ENCODE measurements at regions not wholly inside any gene's neighbourhood (a gene's known extent, or its start where the extent isn't known, plus 50 kb on each side); places are given as distances from the start of the nearest gene placed in this dataset.

DNA sequence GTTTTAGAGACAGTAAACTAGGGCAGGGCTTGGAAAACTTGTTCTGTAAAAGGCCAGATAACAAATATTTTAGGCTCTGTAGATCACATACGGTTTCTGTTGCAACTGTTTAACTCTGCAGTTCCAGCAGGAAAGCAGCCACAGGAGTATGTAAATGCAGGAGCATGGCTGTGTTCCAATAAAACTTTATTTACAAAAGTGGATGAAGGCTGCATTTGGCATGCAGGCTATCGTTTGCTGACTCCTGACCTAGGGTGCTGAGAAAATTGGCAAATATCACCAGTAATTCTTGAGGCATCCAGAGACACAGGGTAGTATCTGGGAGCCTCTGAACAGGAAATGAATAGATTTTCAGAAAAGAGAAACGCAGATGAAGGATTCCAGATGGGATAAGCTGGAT lies 274.0 kb downstream of the MAF start:
- no peak for DNase-seq

DNA sequence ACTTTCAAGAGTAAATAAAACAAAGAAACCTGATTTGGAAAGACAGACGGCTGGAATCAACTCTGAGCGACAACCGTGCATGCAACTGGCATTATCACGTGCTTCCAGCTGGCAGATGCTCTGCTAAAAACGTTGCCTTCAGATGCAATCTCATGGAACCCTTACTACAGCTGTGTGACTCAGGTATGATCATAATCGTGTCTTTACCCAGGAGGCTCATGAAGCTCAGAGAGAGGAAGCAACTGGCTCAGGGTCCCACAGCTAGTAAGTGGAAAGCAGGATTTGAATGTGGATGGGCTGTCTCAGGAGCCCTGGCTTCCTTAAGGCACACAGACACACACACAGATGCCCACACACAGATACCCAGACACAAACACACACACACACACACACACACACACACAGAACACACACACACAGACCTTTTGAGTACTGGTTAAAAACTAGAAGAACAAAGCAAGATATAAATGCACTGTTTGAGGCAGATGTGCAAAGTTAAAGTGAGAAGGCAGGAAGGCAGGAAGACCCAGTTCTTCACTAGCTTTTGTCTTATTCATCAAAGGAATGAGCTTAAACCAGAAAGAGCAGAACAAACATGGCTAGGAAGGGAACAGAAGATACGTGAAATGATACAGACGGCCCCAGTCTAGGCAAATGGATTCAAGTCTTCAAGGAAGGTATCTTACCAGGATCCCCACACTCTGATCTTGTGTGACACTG lies 275.2 kb downstream of the MAF start:
- DNase-seq: no peak

DNA sequence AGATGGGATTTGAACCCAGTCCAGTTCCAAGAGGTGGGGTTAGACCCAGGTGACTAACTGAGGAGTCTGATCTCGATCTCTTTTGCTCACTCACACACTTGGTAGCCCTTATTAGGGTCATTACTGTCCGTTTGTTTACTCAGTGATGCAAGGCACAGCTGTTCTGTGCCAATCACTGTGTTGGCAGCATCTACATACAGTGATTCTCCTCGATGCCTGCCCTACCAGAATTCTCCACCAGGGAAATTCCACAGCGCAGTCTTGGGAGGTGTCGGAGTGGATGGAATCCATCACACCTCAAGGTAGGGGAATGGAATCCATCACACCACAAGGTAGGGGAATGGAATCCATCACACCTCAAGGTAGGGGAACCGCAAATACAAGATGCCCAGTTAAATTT lies 279.6 kb downstream of the MAF start:
- no peak for DNase-seq

DNA sequence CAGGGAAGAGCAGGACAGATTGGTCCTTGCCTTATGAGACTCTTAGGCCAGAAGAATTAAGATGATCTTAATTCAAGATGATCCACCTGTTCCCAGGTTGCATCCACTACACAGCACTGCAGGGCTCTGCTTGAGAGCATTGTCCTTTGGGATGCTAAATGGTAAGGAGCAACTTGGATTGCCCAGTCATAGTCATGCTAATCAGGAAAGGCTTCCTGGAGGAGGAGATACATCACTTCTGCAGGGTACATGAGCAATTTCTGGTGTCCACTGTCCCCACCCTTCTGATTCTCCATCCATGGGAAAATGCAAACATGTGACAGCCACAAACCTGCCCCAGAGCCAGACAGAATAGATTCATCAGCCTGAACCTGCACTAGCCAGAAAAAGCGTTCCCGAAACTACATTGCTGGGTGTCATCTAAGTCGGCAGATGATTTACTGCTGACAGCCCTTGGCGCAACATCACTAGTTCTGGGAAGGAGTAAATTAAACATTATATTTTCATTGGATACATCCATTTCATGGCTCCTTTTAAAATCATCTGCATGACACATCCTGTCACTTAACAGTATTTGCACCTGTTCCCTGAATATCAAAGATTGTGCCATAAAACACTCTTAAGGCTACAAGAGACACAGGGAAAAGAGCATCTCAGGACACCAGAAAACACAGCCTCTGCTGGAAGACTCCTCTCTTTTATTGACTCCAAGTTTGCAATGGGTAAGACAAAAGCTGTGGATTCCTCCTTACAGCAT lies 282.2 kb downstream of the MAF start:
- DNase-seq: no peak

DNA sequence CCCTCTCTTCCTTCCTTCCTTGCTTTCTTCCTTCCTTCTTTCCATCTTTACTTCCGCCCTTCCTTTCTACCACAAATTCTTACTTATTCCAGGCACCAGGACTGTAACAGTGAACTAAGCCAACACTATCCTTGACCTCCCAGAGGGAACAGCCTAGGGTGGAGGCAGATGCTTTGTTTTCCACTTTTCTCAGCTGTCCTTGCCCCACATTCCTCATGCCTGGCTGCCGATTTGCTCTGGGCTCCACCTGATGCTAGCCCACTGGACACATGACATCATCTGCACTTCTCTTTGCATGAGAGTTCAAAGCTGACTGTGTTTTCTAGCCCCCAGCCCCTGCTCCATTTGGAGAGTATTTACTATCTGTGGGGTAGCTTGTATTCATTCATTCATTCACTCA lies 283.0 kb downstream of the MAF start:
- DNase-seq: no peak

DNA sequence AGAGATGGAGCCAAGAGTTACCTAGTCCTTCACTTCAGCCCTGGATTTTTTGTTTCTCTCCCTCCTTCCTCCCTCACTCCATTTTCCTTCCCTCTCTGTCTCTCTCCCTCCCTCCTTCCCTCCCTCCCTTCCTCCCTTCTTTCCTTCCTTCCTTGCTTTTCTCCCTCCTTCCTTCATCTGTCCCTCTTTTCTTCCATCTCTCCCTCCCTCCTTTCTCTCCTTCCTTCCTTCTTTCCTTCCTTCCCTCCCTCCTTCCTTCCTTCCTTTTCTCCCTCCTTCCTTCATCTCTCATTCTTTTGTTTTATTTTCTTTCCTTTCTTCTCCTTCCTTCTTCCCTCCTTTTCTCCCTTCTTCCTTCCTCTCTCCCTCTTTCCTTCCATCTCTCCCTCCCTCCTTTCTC lies 283.5 kb downstream of the MAF start:
- no peak for DNase-seq

DNA sequence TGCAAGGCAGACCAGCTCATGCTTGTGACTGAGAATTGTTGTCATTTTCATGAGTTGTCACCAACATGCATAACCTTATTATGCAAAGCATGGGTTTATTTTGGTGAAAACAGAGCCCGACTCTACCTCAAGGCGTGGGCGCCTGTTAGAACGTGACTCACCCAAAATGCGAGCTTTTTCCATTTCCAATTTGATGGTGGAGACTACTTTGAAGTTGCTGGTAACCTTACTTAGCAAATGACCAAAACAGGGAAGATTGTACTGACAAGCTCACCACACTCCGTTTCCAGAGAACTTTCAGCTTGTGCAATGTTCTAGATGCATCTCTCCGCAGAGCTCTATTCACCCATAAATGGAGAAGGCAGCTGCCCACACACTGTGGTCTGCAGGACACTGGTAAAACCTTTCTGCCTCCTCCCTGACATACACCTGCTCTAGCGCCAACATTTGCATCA lies 284.5 kb downstream of the MAF start:
- peak; percentile 94 for DNase-seq

DNA sequence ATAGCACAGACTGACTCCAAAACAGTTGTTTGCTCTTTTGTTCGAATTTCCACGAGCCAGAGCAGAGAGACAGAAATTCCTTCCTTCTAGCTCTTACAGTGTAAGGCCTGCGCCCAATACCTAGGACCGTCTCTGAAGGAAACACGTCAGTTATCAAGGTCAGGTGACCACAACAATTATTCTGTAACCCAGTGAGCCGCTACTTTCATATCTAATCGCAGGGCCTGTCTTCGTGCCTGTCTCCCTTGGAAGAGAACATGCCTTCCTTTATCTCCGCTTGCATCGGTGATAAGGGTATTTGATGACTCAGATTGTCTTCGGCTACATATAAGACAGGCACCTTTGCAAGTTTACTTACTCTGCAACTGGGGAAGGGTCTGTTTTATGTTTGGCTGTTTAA lies 288.0 kb downstream of the MAF start:
- DNase-seq: peak; percentile 4

DNA sequence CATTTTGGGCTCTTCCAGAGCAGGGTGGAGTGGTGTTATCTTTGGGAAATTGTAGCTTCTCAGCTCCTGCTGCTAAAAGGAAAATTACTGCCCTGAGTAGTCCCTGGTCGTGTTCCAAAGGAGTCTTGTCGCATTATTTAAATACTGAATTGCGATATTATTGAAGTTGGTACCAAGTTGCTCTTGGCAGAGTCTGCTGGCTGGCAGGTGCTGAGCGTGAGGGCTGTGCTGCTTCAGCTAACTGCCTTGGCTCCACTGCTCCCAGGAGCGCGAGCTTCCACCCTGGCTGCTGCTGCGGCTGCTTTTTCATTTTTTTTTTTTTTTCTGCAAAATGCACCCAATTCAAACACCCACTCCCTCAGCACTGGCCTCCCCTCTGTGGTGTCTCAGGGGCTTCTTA lies 289.8 kb downstream of the MAF start:
- no peak for DNase-seq

DNA sequence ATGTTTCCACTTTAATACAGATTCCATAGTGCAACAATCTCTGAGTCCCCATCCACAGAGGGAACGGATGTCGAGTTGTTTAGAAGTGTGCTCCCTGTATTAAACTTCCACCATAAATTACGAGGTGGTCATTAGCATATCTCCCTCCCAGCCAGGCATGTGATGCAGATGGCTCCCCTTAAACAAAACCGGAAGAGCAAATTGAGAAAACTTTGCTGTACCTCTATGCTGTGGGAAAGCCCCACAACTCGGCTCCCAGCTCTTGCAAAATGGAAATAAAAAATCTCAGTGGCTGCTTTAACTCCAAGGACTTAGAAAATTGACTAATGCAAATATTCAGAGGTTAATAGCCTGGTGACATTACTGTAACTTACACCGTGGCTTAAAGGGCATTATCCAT lies 290.9 kb downstream of the MAF start:
- DNase-seq: no peak

DNA sequence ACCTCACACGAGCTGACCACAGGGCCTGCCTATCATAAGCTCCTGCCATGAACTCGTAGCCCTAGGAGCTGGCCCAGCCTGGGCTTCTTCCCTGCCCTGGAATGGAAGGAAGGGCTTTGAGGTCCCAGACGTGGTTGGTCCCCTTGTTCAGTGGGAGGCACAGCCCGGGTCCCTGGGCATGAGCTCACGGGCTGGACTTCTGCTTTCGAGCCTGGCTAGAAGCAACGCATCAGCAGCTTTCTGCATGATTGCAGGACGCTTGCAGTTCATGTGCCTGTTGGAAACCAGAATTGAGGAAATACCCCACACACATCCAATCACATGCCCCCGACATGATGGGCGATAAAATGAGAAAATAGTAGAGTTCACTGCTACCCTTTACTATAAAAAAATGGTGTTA lies 293.3 kb downstream of the MAF start:
- no peak for DNase-seq

DNA sequence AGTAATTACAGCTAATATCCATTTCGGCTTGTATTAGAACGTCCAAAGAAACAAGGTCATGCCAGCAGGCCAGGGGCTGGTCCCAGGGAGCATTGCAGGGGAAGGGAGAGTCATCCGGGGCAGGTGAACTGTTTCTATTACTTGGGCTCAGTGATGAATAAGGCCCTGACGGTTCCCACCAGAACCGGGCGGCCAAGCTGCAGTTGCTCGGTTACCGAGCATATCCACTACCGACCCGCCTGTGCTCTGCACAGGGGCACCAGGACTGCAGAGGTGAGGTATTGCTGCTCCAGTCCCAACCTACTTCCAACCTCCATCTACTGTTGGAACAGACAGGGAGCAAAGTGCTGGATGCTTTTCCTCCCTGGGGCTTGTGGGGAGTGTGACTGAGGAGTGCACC lies 295.5 kb downstream of the MAF start:
- no peak for DNase-seq

DNA sequence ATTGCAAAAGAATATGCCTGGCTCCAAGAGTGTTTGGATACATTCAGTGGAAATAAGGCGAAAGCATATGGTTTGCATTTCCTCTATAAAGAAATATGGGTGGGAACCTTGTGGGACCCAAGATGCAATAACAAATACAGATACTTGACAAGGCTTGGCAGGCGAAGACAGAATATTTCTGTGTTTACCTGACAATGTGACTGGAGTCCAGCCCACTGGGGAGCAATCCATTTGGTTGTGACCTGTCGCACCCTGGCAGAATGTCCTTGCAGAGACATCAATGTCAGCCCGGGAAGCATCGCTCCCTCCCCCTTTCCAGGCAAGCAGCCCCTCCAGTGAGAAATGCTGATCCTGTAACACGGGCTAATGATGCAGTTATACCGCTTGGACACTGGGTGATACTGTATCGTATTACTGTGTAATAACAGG lies 296.6 kb downstream of the MAF start:
- DNase-seq: no peak

DNA sequence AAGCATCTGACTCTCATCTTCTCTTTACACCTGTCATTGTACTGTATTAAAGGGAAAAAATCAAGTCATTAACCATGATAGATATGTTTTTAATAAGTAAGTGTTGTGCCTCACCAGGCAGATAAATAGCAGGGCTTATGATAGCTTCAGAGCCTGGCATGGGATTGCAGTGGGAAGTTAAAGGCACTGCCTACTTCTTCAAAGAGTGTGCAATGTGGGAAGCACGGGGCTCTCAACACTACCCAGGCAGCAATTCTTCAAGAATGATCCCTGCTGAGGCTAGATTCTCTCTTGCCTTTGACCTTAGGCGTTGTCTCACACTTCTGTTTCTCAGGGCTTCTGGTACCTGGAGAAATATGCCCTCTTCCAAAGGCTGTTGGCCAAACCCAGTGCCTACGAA lies 297.3 kb downstream of the MAF start:
- no peak for DNase-seq

DNA sequence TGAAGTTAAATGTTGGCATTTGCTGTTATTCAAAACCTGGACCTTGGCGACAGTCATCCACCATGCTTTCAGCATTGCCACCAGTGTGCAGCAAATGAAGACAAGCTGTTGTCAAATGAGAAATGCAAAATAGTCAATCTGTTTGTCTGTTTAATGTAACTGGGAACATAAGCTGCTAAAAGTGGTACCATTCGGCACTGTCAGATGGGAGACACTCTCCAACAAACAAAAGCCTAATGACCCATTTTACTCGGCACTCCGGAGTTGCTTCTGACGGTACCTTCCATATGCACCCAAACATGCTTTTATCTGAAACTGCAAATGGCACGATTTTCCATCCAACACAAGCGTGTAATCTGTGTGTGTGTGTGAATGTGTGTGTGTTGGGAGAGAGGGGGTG lies 297.8 kb downstream of the MAF start:
- no peak for DNase-seq

DNA sequence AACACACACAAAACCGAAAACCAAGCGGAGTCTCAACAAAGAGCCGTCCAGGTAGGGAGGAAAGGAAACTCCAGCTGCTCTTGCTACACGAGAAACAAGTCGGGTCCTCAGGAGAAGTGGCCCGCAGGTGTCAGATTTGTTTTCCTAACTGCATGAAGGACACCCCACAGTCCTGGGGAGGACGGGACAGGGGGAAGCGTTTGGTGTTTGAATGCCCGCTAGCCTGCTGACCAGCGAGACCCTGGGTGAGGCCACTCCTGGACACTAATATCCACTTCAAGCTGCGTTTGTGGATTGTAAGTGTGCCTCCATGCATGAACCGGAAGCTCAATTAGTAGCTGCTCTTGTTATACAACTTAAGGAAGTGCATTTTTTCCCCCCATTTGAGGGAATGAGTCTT lies 299.5 kb downstream of the MAF start:
- DNase-seq: no peak

DNA sequence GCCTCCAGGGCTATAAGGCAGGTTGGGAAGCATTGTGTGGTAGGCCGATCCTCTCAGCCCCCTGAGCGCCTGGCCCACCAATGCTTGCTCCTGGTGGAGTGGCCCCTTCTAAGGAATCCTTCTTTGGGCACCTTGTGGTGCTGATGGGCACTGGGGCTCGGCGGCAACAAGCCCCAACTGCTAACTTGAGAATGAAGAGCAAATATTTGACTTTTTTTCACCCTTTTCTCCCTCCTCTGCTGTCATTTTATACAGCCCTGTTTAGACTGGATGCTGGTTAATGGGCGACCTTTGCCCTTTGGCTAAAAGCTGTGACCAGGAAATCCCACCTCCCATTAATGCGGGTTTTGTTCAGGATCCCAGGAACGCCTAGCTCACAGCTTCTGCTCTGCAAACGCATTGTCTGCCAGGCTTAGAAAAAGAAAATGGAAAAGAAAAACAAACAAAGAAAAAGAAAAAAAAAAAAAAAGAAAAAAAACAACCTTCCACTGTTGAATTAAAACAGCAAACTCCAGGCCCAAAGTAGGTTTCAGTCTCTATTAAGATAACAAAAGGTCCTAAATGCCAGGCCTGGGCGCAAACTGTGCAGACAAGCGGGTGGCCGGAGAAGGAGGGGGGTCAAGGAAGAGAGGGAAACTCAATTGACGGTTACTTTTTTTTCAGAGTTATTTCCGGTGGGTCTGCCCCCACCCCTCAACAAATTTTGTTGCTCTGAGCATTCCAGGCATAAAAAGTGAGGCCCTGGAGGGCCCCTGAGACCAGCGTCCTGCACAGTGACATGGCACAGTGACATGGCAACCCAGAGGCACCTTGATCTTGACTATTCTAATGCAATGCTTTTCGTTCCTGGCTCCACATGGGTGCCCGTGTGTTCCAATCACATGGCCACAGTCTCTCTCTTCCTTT lies 301.4 kb downstream of the MAF start:
- DNase-seq: no peak

DNA sequence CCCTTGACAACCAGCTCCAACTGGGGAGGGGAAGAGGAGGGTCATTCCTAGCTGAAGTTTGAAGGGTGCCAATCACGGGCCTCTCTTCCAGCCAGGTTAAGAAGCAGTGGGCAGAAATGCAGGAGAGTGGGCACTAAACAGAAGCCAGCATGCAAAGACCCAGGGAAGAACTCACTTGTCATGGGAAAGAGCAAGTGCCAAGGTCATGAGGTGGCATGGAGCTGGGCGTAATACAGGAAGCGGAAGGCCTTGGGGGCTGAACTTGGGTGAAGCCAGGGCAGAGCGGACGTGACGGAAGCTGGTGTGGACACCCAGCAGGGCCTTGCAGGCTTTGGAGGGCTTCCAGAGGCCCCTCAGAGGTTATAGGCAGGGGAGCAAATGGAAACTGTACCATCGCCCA lies 302.1 kb downstream of the MAF start:
- no peak for DNase-seq

DNA sequence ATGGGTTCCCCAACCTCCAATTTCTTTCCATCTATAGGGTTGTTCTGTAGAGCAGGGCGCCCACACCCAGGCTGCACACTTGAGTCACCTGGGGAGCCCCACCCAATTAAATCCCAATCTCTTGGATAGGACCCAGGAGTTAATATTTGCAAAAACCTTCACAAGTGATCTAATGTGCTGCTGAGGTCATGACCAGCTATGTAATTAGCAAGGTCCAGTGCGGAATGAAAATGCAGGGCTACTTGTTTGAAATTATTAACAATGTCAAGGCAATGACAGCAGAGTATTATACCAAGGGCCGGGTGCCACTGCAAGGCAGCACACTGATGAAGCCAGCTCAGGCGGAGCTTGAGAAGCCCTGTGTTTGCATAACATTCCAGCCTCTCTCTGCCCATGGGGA lies 302.7 kb downstream of the MAF start:
- DNase-seq: no peak

DNA sequence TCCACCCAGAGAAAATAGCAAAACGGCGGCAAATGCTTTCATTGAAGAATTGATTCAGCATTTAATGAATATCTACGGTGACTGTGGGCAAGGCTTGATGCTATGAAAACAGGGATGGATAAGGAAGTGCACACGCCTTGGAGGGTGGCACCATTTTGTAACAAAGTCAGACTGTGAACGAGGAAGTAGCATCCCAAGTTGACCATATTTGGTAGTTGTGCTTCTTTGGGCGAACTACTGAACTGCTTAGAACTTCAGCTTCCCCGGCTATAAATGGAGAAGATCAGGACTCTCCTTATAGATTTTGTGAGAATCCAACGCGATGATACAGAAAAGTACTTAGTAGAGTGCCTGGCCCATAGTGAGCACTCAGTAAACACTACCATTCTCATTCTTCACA lies 303.2 kb downstream of the MAF start:
- DNase-seq: no peak

DNA sequence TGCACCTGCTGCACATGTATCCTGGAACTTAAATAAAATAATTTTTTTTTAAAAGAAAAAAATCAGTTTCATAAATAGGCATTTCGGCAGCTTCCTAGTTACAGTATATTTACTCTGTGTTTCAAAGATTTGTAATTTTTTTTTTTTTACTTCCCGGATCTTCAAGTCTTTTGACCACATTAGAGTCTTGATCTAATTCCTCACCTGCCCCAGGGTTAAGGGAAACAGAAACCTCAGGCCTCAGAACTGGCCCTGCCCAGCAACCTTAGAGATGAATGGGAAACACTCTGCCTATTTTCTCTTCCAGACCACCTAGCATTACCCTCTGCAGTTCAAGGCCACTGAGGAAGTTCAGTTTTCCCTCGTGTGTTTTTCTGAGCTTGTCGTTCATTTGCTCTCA lies 304.0 kb downstream of the MAF start:
- no peak for DNase-seq

DNA sequence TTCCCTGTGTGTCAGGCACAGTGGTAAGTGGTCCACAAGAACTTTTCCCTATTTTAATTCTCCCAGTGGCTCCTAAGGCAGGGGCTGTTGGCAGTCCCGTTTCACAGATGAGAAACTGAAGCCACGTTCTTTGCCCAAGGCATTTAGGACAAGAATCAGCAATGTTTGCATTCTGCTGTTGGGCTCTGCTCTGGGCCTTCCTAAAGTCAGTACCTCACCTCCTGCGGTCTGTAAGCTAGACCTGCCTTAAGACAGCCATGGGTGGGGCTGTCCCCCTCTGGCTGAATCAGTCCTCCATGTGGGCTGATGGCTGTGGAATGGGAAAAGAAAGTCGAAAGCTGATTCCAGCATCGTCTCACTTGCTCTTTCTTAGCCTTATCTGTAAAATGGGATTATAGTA lies 304.8 kb downstream of the MAF start:
- no peak for DNase-seq

DNA sequence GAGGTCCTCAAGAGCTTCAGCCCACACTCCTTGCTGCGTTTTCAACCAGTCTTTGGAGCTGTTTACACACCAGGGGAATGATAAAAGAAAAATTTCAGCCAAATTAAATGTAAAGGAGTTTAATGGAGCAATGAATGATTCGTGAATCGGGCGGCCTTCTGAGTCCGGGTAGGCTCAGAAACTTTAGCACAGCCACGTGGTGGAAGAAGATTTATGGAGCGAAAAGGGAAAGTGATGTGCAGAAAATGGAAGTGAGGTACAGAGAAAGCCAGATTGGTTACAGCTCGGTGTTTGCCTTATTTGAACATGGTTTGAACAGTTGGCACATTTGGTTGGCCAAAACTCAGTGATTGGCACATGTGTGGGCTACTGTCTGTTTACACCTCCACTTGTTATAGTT lies 305.4 kb downstream of the MAF start:
- no peak for DNase-seq

DNA sequence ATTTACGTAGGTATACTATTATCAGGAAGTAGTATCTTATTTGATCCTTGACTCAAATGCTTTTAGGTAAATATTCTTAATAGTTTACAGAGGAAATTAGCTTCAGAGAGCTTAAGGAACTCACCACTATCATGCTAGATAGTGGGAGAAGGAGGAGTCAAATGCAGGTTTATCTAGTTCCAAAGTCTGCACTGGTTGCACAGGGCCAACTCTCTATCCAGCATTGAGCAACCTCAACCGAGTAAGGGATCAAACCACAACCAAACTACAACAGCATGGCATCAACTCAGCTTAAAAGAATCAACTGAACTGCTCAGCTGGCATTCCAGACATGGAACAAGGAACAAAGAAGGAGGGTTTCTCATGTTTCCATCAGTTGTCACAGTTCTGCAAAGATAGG lies 306.0 kb downstream of the MAF start:
- DNase-seq: no peak

All from activated CD4-positive, alpha-beta T cell treated with anti-CD3 and anti-CD28 coated beads, Interleukin-10, Interleukin-2, amounts not matched to agents 100 ng/mL and 50 ng/mL, durations not matched to agents 16 hours and 8 hours (primary cell).